Spleen (tissue), 11 donors: ENCODE measurements at regions not wholly inside any gene's neighbourhood (a gene's known extent, or its start where the extent isn't known, plus 50 kb on each side); places are given as distances from the start of the nearest gene placed in this dataset.

Source experiments
- DNase-seq: peaks from one replicate; pipeline ENCODE4 v3.0.0-alpha.2; 2020
- H3K27ac ChIP-seq, 8 donors: fragments of 200-600 bp; sonication (generic) in 7 of 8; 1 replicate in 4 of 8; 2 replicates in 4 of 8; pipeline versions ENCODE4 v1.5.0 to v1.8.0; 2016 to 2021; ENCODE audit warnings: inconsistent platforms in 4 of 8, mild to moderate bottlenecking in 4 of 8, moderate library complexity in 1 of 8
- H3K27me3 ChIP-seq, 7 donors: fragments of 200-600 bp; sonication (generic) in 6 of 7; replicated peaks in 1 of 7; 1 replicate in 4 of 7; 2 replicates in 3 of 7; pipeline versions ENCODE4 v1.5.0 to v1.8.0; 2016 to 2021; ENCODE audit warnings: inconsistent platforms in 3 of 7, mild to moderate bottlenecking in 1 of 7
- H3K36me3 ChIP-seq, 6 donors: fragments of 200-600 bp; sonication (generic) in 5 of 6; 1 replicate in 4 of 6; 2 replicates in 2 of 6; pipeline versions ENCODE4 v1.5.0 to v1.8.0; 2016 to 2021; ENCODE audit warnings: inconsistent platforms in 2 of 6
- H3K4me1 ChIP-seq, 6 donors: fragments of 200-600 bp; sonication (generic) in 5 of 6; 1 replicate in 3 of 6; 2 replicates in 3 of 6; pipeline versions ENCODE4 v1.5.0 to v1.8.0; 2016 to 2021; ENCODE audit warnings: inconsistent platforms in 3 of 6
- H3K4me3 ChIP-seq, 8 donors: fragments of 200-600 bp; sonication (generic) in 7 of 8; 1 replicate in 4 of 8; 2 replicates in 4 of 8; pipeline versions ENCODE4 v1.5.0 to v1.8.0; 2016 to 2021; ENCODE audit warnings: inconsistent platforms in 4 of 8, mild to moderate bottlenecking in 4 of 8, moderate library complexity in 2 of 8
- H3K9me3 ChIP-seq, 8 donors: fragments of 200-600 bp; sonication (generic) in 7 of 8; 1 replicate in 4 of 8; 2 replicates in 4 of 8; pipeline versions ENCODE4 v1.5.0 to v1.8.0; 2016 to 2021; ENCODE audit warnings: inconsistent platforms in 4 of 8
- POLR2A ChIP-seq, 3 donors: fragments of 450-650 bp; IDR thresholded peaks; one replicate each; pipeline ENCODE4 v1.5.1; 2017; ENCODE audit warnings: antibody characterized with exemption in 3 of 3, mild to moderate bottlenecking in 1 of 3
- POLR2AphosphoS5 ChIP-seq, 3 donors: sonication (generic); formaldehyde crosslinking; IDR thresholded peaks; one replicate each; pipeline ENCODE4 v1.5.1; 2017; ENCODE audit warnings: antibody characterized with exemption in 3 of 3
- WGBS, 5 donors: extraction: QIAGEN DNeasy Blood & Tissue Kit in 3 of 5; methylation state at CpG; one replicate each; pipeline versions ENCODE4 v1.1.5 to v1.1.7; 2013 to 2018; 5-methylcytosine and 5-hydroxymethylcytosine counted together
- intact Hi-C: fragments of 100-400 bp; cut with DNase I; formaldehyde crosslinking; loops from one replicate; pipeline ENCODE4 v1.15.0; 2023; ENCODE audit warnings: low total_unique reads
- TF ChIP-seq, protein P1 (sequence below), 11 experiments: fragments of 200-600 bp in 7 of 11; fragments of 450-650 bp in 4 of 11; sonication (generic) in 4 of 11; IDR thresholded peaks in 8 of 11; conservative IDR thresholded peaks in 3 of 11; 1 replicate in 7 of 11; 2 replicates in 4 of 11; pipeline versions ENCODE4 v1.4.0 to v1.8.0; 2016 to 2021; ENCODE audit warnings: antibody characterized with exemption in 11 of 11, inconsistent platforms in 4 of 11, mild to moderate bottlenecking in 1 of 11
- donor health status: healthy with polysubstance abuse.
- donor health status: DM: no; HTN: no; CAD: no; lungs with moderate emphysema.
- donor health status: DM: no; HTN: no; CAD: no.
- donor health status: Bipolar disorder and iron deficiency.
- donor health status: healthy.
- donor health status: DM: no; HTN: no; CAD: no.
- donor health status: DM: yes; HTN: yes; CAD: no.

DNA sequence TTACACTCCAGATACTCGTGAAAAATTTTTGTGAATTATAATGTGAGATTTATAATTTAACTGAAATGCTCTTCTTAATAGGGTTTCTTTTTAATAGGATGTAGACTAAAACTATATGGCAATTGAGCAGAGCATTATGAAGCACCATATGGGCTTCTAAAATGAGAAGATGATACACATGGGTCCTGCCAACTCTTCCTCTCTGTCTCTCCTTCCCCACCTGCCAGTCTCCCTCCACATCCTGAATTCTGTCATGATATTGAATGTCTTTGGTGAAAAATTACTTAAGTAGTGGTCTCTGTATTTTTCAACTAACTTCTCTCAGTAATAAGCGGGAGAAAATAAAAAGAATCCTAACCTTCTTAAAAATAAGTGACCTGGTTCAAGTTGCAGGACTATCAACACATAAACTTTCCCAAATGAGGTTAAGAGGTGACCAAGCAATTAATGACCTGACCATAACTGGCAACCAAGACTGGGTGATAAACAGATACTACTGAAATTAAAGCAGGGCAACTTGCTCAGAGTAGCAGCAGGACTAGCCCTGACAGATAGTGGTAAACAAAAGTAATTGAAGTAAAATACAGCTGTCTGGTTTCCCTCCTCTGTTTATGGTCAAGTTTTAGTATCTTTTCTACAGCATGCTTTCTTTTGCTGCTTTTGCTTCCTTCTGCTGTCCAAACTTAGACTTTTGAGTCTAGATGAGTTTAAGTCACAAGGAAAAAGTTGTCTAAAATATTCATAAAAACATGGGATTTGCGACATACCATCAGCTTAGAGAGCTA, 117.1 kb upstream of the PDE1A start:
- H3K27me3 ChIP-seq: no peaks in the 10 kb centered on the region
- peaks cover 0 to 22% (median 2%) of the 10 kb centered on the region in 6 donors for H3K4me1 ChIP-seq
- DNase-seq: no peak
- 81 to 91% (median 90%) methylated on average over 3 of the region's 3 CpGs for WGBS, 5 donors
- no peak overlapping the region for H3K27ac ChIP-seq
- H3K36me3 ChIP-seq: no peaks in the 10 kb centered on the region
- no peaks in the 10 kb centered on the region for H3K9me3 ChIP-seq
- no peak for TF ChIP-seq POLR2A (IDR thresholded peaks at IDR 0.05)
- TF ChIP-seq POLR2AphosphoS5 (IDR thresholded peaks at IDR 0.05): no peak
- TF ChIP-seq, protein P1, sequence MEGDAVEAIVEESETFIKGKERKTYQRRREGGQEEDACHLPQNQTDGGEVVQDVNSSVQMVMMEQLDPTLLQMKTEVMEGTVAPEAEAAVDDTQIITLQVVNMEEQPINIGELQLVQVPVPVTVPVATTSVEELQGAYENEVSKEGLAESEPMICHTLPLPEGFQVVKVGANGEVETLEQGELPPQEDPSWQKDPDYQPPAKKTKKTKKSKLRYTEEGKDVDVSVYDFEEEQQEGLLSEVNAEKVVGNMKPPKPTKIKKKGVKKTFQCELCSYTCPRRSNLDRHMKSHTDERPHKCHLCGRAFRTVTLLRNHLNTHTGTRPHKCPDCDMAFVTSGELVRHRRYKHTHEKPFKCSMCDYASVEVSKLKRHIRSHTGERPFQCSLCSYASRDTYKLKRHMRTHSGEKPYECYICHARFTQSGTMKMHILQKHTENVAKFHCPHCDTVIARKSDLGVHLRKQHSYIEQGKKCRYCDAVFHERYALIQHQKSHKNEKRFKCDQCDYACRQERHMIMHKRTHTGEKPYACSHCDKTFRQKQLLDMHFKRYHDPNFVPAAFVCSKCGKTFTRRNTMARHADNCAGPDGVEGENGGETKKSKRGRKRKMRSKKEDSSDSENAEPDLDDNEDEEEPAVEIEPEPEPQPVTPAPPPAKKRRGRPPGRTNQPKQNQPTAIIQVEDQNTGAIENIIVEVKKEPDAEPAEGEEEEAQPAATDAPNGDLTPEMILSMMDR (IDR thresholded peaks at IDR 0.05 in 8 of 11, conservative IDR thresholded peaks at IDR 0.05 in 3 of 11): no peak
- H3K4me3 ChIP-seq: no peak overlapping the region
- intact Hi-C loops: no loop called here

DNA sequence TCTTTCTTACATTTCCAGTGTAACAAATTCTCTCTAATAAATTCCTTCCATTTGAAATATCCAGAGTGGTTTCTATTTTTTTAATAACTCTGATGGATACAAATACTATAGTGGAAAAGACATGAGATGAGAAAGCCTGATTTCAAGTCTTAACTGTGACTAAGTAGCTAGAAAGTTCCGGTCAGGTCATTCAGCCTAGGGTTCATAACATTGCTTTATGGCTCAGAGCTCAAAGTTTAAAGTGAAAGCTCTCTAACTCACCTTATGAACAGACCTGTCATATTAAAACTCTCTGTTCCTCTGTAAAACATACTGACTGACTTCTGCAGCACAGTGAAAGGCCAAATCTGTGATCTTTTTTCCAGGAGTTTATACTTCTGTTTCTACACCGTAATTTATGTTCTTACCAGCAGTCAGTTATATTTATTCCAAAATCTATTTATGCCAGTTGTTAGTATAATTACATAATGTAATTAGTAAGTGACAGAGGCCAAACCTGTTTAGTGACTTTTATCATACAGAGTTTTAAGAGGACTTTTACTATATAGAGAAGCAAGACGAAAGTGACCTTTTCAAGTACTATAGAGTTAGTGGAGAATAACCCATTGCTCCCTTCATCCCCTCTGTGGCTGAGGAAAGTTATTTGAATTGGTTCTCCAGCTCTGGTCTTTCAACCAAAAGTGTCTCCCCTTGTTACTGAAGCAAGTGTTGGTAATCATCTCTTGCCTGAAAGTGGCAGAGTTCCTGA, 118.8 kb upstream of the PDE1A start:
- DNase-seq: no peak
- WGBS, 5 donors: 76 to 92% (median 89%) methylated on average over 3 of the region's 3 CpGs
- H3K4me1 ChIP-seq: peaks cover 0 to 11% (median under 1%) of the 10 kb centered on the region in 6 donors
- no peak overlapping the region for H3K4me3 ChIP-seq
- H3K27ac ChIP-seq: no peak overlapping the region
- intact Hi-C loops: no loop called here
- TF ChIP-seq POLR2AphosphoS5 (IDR thresholded peaks at IDR 0.05) (no peak), POLR2A (IDR thresholded peaks at IDR 0.05) (no peak)
- TF ChIP-seq, protein P1 (IDR thresholded peaks at IDR 0.05 in 8 of 11, conservative IDR thresholded peaks at IDR 0.05 in 3 of 11): no peak
- H3K27me3 ChIP-seq: no peaks in the 10 kb centered on the region
- H3K9me3 ChIP-seq: no peaks in the 10 kb centered on the region
- H3K36me3 ChIP-seq: no peaks in the 10 kb centered on the region

DNA sequence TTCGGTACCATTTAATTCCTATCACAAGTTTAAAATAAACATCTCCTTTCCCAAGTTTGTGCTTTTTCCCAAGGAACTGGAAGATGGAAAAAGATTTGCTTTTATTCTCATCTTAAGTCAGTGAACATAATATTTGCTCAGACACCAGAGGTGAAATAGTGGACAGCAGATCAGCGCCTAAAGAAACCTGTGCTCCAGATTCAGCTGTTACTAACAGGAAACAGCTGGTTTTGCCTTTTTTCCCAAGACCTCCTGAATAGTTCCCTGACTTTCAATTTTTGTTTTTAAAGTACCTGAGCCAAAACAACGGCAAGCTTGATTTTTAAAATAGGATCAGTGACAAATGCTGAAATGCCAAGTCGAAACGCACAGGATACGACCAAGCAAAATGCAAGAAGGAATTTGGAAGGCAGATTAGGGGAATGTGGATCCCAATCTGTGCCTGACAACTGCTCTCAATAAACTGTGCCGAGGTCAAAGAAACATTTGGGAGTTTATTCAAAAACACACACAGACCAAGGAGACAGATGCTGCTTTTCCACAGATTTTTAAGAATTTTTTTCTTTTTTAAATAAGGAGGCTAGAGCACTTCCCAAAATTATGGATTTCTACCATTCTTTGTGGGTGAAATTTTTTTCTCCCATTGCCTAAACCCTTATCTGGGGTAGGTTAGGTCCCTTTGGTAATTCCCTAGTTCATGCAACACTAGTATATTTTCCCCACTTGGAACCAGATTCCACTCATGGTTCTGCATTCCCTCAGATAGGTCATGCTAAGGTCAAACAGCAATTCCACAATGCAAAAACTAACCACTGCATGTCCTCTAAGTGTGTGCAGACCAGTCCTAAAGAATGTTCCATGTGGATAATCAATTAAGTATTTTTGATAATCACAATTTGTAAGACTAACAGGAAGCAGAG, 121.5 kb upstream of the PDE1A start:
- TF ChIP-seq POLR2AphosphoS5 (IDR thresholded peaks at IDR 0.05): no peak
- TF ChIP-seq, protein P1 (IDR thresholded peaks at IDR 0.05 in 8 of 11, conservative IDR thresholded peaks at IDR 0.05 in 3 of 11): no peak
- TF ChIP-seq POLR2A (IDR thresholded peaks at IDR 0.05): no peak
- no peaks in the 10 kb centered on the region for H3K27me3 ChIP-seq
- intact Hi-C loops: no loop called here
- no peaks in the 10 kb centered on the region for H3K4me1 ChIP-seq
- no peaks in the 10 kb centered on the region for H3K36me3 ChIP-seq
- no peak overlapping the region for H3K4me3 ChIP-seq
- H3K27ac ChIP-seq: no peak overlapping the region
- DNase-seq: no peak
- 57 to 70% (median 63%) methylated on average over 7 of the region's 7 CpGs for WGBS, 5 donors
- H3K9me3 ChIP-seq: no peaks in the 10 kb centered on the region
